HG03280 (cell line): ENCODE measurements at regions not wholly inside any gene's neighbourhood (a gene's known extent, or its start where the extent isn't known, plus 50 kb on each side); places are given as distances from the start of the nearest gene placed in this dataset.
"Not testable (repeated sequence)": the region's sequence is repeated elsewhere in the genome, so short reads cannot be mapped to it uniquely, and the experiment has no call there.

Source experiments
- ATAC-seq: cut with Tn5 transposase; IDR thresholded peaks from one replicate; pipeline ENCODE4 v1.9.1; 2021; ENCODE audit warnings: mild to moderate bottlenecking, moderate library complexity; ENCODE audit not compliant: unreplicated experiment

- no peak for ATAC-seq
Observed at GRCh38 chr9:87781331-87781730, 55.4 kb downstream of the CTSL start.

GRCh38 chr9:87783180-87783579 lies 57.3 kb downstream of the CTSL start:
- no peak for ATAC-seq

- ATAC-seq = not testable (repeated sequence)
Observed at GRCh38 chr9:87785315-87785970, 59.5 kb downstream of the CTSL start.

GRCh38 chr9:87786423-87786822 lies 60.5 kb downstream of the CTSL start:
- no peak for ATAC-seq

- no peak for ATAC-seq
Observed at GRCh38 chr9:87786876-87787275, 61.0 kb downstream of the CTSL start.

GRCh38 chr9:87787735-87788134 lies 61.8 kb downstream of the CTSL start:
- ATAC-seq = no peak

GRCh38 chr9:87792831-87793288 lies 66.9 kb downstream of the CTSL start:
- peak; percentile 90 for ATAC-seq

GRCh38 chr9:87793292-87793691 lies 67.4 kb downstream of the CTSL start:
- no peak for ATAC-seq

GRCh38 chr9:87795178-87795577 lies 69.3 kb downstream of the CTSL start:
- ATAC-seq = no peak

GRCh38 chr9:87796196-87796595 lies 70.3 kb downstream of the CTSL start:
- ATAC-seq = no peak

- ATAC-seq = no peak
Observed at GRCh38 chr9:87798261-87798833, 72.4 kb downstream of the CTSL start.

GRCh38 chr9:87799503-87799902 lies 73.6 kb downstream of the CTSL start:
- ATAC-seq = no peak

- no peak for ATAC-seq
Observed at GRCh38 chr9:87800456-87800855, 74.5 kb downstream of the CTSL start.

GRCh38 chr9:87801013-87801412 lies 75.1 kb downstream of the CTSL start:
- ATAC-seq = no peak

GRCh38 chr9:87803166-87803565 lies 77.2 kb downstream of the CTSL start:
- no peak for ATAC-seq

GRCh38 chr9:87803623-87804345 lies 77.9 kb downstream of the CTSL start:
- ATAC-seq = no peak

- ATAC-seq = no peak
Observed at GRCh38 chr9:87805259-87805658, 77.4 kb upstream of the SPATA31E1 start.

- no peak for ATAC-seq
Observed at GRCh38 chr9:87810008-87810407, 72.7 kb upstream of the SPATA31E1 start.

GRCh38 chr9:87810679-87811178 lies 71.9 kb upstream of the SPATA31E1 start:
- ATAC-seq = no peak

- ATAC-seq = no peak
Observed at GRCh38 chr9:87812375-87813118, 70.1 kb upstream of the SPATA31E1 start.

GRCh38 chr9:87813119-87813463 lies 69.6 kb upstream of the SPATA31E1 start:
- ATAC-seq = no peak
